B cell (primary cell): ENCODE measurements at regions not wholly inside any gene's neighbourhood (a gene's known extent, or its start where the extent isn't known, plus 50 kb on each side); places are given as distances from the start of the nearest gene placed in this dataset.

Source experiments
- ATAC-seq: fragments of 200-7000 bp; cut with Tn5 transposase; one replicate; pipeline ENCODE4 v1.10.0; 2021; ENCODE audit warnings: low read depth, mild to moderate bottlenecking, moderate number of reproducible peaks, moderate library complexity
- CTCF ChIA-PET: fragments of 350-600 bp; sonication (Branson Sonifier 250); formaldehyde crosslinking; loops from one replicate; lab custom pipeline; 2021; ENCODE audit warnings: antibody characterized with exemption, inconsistent platforms; lab: Charles Lee
- POLR2A ChIA-PET: fragments of 350-600 bp; sonication (Branson Sonifier 250); formaldehyde crosslinking; loops from one replicate; lab custom pipeline; 2021; ENCODE audit warnings: antibody characterized with exemption; lab: Charles Lee
- DNase-seq: peaks from one replicate; pipeline ENCODE4 v3.0.0; 2013
- H2AFZ ChIP-seq: 2 replicates; pipeline ENCODE4 v1.6.1; 2012; ENCODE audit warnings: mild to moderate bottlenecking, low read depth, low read length; ENCODE audit not compliant: insufficient read depth, poor library complexity, severe bottlenecking
- H3K27ac ChIP-seq, 2 donors: 1 replicate in 1 of 2; 2 replicates in 1 of 2; pipeline ENCODE4 v1.5.1; 2012 to 2013; ENCODE audit warnings: low read length in 2 of 2, mild to moderate bottlenecking in 2 of 2, moderate library complexity in 1 of 2
- H3K27me3 ChIP-seq, 4 experiments: fragments of 200-600 bp in 1 of 4; sonication (generic) in 1 of 4; replicated peaks in 1 of 4; 1 replicate in 2 of 4; 2 replicates in 2 of 4; pipeline versions ENCODE4 v1.6.1 to v1.7.0; 2013 to 2016; ENCODE audit warnings: low read length in 3 of 4, mild to moderate bottlenecking in 2 of 4, mixed read lengths in 1 of 4, moderate library complexity in 1 of 4; ENCODE audit not compliant: insufficient read depth in 4 of 4, control insufficient read depth in 3 of 4; ENCODE audit errors: control extremely low read depth in 1 of 4
- H3K36me3 ChIP-seq, 2 experiments: replicated peaks in 1 of 2; 1 replicate in 1 of 2; 2 replicates in 1 of 2; pipeline versions ENCODE4 v1.6.1 to v1.7.1; 2013; ENCODE audit warnings: low read length in 1 of 2; ENCODE audit not compliant: insufficient read depth in 2 of 2, control insufficient read depth in 1 of 2; ENCODE audit errors: control extremely low read depth in 1 of 2, extremely low read depth in 1 of 2
- H3K4me1 ChIP-seq, 2 donors: fragments of 200-600 bp in 1 of 2; sonication (generic) in 1 of 2; 1 replicate in 1 of 2; 2 replicates in 1 of 2; pipeline versions ENCODE4 v1.5.1 to v1.6.1; 2013 to 2017; ENCODE audit warnings: low read length in 2 of 2; ENCODE audit not compliant: control insufficient read depth in 2 of 2, insufficient read depth in 2 of 2
- H3K4me2 ChIP-seq: replicated peaks from 2 replicates; pipeline ENCODE3; 2012; ENCODE audit warnings: mild to moderate bottlenecking, low read depth, low read length; ENCODE audit not compliant: poor library complexity, severe bottlenecking
- H3K4me3 ChIP-seq, 5 experiments: fragments of 200-600 bp in 1 of 5; sonication (generic) in 1 of 5; 1 replicate in 3 of 5; 2 replicates in 2 of 5; pipeline versions ENCODE4 v1.5.1 to v1.7.0; 2011 to 2016; ENCODE audit warnings: low read length in 4 of 5, mild to moderate bottlenecking in 4 of 5, low read depth in 2 of 5, control low read depth in 1 of 5, moderate library complexity in 1 of 5; ENCODE audit not compliant: insufficient read depth in 1 of 5; ENCODE audit errors: control extremely low read depth in 1 of 5, extremely low read depth in 1 of 5
- H3K79me2 ChIP-seq: fragments of 200-600 bp; sonication (generic); one replicate; pipeline ENCODE4 v1.6.0; 2016; ENCODE audit warnings: low read length; ENCODE audit not compliant: control insufficient read depth, insufficient read depth
- H3K9ac ChIP-seq: fragments of 200-600 bp; sonication (generic); 2 replicates; pipeline ENCODE4 v1.6.1; 2017; ENCODE audit warnings: mild to moderate bottlenecking, low read length, moderate library complexity
- H3K9me3 ChIP-seq, 3 donors: one replicate each; pipeline versions ENCODE4 v1.6.1 to v1.7.1; 2013; ENCODE audit warnings: low read length in 2 of 3; ENCODE audit not compliant: control insufficient read depth in 2 of 3, insufficient read depth in 1 of 3; ENCODE audit errors: control extremely low read depth in 1 of 3
- H4K20me1 ChIP-seq: 2 replicates; pipeline ENCODE4 v1.6.0; 2012; ENCODE audit warnings: mild to moderate bottlenecking, low read length; ENCODE audit not compliant: insufficient read depth, control insufficient read depth, poor library complexity, severe bottlenecking
- H3K27ac Mint-ChIP-seq: one replicate; pipeline ENCODE4 v1.8.0; 2021; ENCODE audit warnings: mixed read lengths
- H3K27me3 Mint-ChIP-seq: one replicate; pipeline ENCODE4 v1.8.0; 2021; ENCODE audit warnings: mixed read lengths
- H3K4me1 Mint-ChIP-seq: one replicate; pipeline ENCODE4 v1.8.0; 2021; ENCODE audit warnings: mixed read lengths
- H3K4me3 Mint-ChIP-seq: one replicate; pipeline ENCODE4 v1.8.0; 2021; ENCODE audit warnings: mixed read lengths
- H3K9me3 Mint-ChIP-seq: one replicate; pipeline ENCODE4 v1.8.0; 2022; ENCODE audit warnings: mixed read lengths; ENCODE audit not compliant: insufficient read depth
- EZH2 ChIP-seq: IDR thresholded peaks from 2 replicates; pipeline ENCODE4 v1.6.1; 2012; ENCODE audit warnings: borderline replicate concordance, low read depth, mild to moderate bottlenecking, moderate library complexity, low read length; ENCODE audit not compliant: insufficient read depth, poor library complexity, severe bottlenecking
- WGBS: methylation state at CpG from one replicate; pipeline ENCODE4 v1.1.5; 2013; ENCODE audit warnings: missing lambda C conversion rate; ENCODE audit not compliant: insufficient coverage; 5-methylcytosine and 5-hydroxymethylcytosine counted together
- intact Hi-C: fragments of 100-400 bp; cut with micrococcal nuclease; formaldehyde crosslinking; loops from one replicate; pipeline ENCODE4 v1.10.0; 2022
- TF ChIP-seq, protein P1 (sequence below): fragments of 200-600 bp; IDR thresholded peaks from one replicate; pipeline ENCODE4 v1.8.0; 2022; ENCODE audit warnings: antibody characterized with exemption, mild to moderate bottlenecking

DNA sequence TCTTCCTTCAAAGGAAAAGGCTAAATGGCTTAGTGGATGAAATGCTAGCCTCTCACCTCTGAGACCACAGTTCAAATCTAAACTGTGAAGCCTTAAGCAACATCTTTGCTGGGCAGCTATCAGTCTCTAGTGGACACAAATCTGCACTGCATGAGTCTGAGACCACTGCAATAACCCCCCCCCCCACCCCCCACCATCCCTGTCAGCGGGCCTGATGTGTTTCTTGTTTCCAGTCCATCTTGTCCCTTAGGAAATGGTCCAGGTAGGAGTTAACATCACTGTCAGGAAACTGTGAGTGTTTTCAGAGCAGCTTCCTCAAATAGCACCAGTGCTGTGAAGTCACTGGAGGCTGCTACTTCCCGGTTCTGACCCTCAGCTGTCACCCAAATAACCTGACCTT lies 140.6 kb upstream of the TMCO5A start:
- Histone ChIP-seq H3K27me3 (no peaks in the 10 kb centered on the region), H3K27ac (no peak overlapping the region), H3K9ac (no peak overlapping the region), H3K79me2 (no peaks in the 10 kb centered on the region), H3K4me3 (no peak overlapping the region), H3K4me1 (no peaks in the 10 kb centered on the region), H3K36me3 (no peaks in the 10 kb centered on the region), H3K4me2 (no peak overlapping the region), H4K20me1 (no peaks in the 10 kb centered on the region), H2AFZ (no peak overlapping the region), H3K9me3 (no peaks in the 10 kb centered on the region)
- intact Hi-C loops: no loop called here
- DNase-seq (no peak), ATAC-seq (no peak)
- H3K4me3 Mint-ChIP-seq: no peak overlapping the region
- ChIA-PET POLR2A (no interaction called here), CTCF (no interaction called here)
- no peaks in the 10 kb centered on the region for H3K27me3 Mint-ChIP-seq
- H3K4me1 Mint-ChIP-seq: no peaks in the 10 kb centered on the region
- 0% methylated on average over 1 of the region's 2 CpGs for WGBS
- no peak overlapping the region for H3K27ac Mint-ChIP-seq
- no peaks in the 10 kb centered on the region for H3K9me3 Mint-ChIP-seq
- TF ChIP-seq EZH2: no peak
- TF ChIP-seq, protein P1, sequence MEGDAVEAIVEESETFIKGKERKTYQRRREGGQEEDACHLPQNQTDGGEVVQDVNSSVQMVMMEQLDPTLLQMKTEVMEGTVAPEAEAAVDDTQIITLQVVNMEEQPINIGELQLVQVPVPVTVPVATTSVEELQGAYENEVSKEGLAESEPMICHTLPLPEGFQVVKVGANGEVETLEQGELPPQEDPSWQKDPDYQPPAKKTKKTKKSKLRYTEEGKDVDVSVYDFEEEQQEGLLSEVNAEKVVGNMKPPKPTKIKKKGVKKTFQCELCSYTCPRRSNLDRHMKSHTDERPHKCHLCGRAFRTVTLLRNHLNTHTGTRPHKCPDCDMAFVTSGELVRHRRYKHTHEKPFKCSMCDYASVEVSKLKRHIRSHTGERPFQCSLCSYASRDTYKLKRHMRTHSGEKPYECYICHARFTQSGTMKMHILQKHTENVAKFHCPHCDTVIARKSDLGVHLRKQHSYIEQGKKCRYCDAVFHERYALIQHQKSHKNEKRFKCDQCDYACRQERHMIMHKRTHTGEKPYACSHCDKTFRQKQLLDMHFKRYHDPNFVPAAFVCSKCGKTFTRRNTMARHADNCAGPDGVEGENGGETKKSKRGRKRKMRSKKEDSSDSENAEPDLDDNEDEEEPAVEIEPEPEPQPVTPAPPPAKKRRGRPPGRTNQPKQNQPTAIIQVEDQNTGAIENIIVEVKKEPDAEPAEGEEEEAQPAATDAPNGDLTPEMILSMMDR: no peak

GRCh38 chr15:37794947-37795346 lies 139.5 kb upstream of the TMCO5A start:
- H2AFZ ChIP-seq: no peak overlapping the region
- ChIA-PET POLR2A (no interaction called here), CTCF (no interaction called here)
- no peaks in the 10 kb centered on the region for H3K9me3 ChIP-seq
- intact Hi-C loops: no loop called here
- WGBS: no CpG with 5 or more reads among the region's 1 CpG
- H3K27me3 ChIP-seq: no peaks in the 10 kb centered on the region
- no peak overlapping the region for H3K4me3 ChIP-seq
- no peak overlapping the region for H3K27ac ChIP-seq
- H3K4me1 Mint-ChIP-seq: no peaks in the 10 kb centered on the region
- H3K36me3 ChIP-seq: no peaks in the 10 kb centered on the region
- H3K9ac ChIP-seq: no peak overlapping the region
- H3K9me3 Mint-ChIP-seq: no peaks in the 10 kb centered on the region
- H3K27me3 Mint-ChIP-seq: no peaks in the 10 kb centered on the region
- no peak overlapping the region for H3K4me3 Mint-ChIP-seq
- no peaks in the 10 kb centered on the region for H3K4me1 ChIP-seq
- TF ChIP-seq EZH2: no peak
- TF ChIP-seq, protein P1: no peak
- DNase-seq: no peak
- H4K20me1 ChIP-seq: no peaks in the 10 kb centered on the region
- no peaks in the 10 kb centered on the region for H3K79me2 ChIP-seq
- no peak overlapping the region for H3K27ac Mint-ChIP-seq
- no peak overlapping the region for H3K4me2 ChIP-seq
- ATAC-seq: no peak
